DMS114 treated with DMSO at 0.1 percent for 48 hours (cell line): ENCODE measurements at regions not wholly inside any gene's neighbourhood (a gene's known extent, or its start where the extent isn't known, plus 50 kb on each side); places are given as distances from the start of the nearest gene placed in this dataset.
A peak's percentile ranks its signal among the peaks of the same experiment; 100 is the strongest.

Source experiments
- DNase-seq: peaks from one replicate; lab custom pipeline; 2025; ENCODE audit not compliant: unreplicated experiment; lab: John Stamatoyannopoulos, UW

DNA sequence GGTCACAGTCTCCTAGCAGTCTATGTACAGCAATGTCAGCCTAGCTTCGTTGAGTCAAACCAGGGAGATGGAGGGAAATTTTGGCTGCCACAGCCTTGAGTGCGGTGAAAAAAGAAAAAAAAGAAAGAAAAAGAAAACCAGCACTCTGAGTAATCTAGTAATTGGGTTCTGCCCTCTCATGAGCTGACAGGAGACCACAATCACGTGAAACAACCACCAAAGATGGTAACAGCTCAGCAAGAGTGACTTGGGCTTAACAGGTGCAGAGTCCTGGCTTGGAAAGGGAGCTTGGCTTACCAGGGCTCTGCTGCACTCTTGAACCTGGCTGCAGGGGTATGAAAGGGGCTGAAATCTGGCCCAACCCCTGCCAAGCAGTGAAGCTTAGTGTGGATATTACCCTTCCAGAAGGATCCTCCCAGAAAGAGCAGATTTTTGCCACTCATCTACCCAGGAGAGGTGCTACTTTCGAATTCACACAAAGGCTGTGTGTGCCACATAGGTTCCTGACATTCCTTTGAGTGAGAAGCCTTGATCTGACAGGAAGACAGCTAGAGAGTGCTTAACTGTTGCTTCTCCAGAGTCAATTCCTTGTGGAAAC is 350.3 kb downstream of the PTTG2 start:
- no peak for DNase-seq

DNA sequence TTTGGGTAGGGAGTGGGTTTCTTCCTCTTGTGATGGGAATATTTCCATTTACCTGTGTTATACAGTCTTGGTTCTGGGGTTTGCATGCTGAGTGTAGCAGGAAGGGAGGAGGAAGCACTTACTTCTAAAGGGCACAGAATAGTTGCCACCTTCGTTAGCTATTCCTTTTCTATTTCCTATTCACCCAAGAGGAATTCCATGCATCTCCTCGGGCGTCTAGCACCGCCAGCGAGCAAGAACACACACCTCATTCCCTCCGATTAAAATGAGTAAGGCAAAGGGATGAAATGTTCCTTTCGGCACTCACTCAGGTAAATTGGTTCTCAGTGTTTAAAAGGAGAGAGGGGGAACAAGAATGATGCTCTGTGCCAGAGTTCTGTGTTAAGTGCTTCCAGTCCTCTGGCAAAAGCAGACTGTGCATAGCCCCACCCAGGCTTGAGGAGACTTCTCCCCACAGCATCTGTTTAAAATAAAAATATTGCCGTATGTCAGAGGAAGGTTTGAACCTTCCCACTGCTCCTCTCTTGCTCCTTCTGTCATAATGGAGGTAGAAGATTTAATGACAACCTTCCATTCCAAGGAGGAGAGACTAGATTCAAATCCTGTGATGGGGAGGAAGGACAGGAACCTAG is 351.4 kb downstream of the PTTG2 start:
- no peak for DNase-seq

DNA sequence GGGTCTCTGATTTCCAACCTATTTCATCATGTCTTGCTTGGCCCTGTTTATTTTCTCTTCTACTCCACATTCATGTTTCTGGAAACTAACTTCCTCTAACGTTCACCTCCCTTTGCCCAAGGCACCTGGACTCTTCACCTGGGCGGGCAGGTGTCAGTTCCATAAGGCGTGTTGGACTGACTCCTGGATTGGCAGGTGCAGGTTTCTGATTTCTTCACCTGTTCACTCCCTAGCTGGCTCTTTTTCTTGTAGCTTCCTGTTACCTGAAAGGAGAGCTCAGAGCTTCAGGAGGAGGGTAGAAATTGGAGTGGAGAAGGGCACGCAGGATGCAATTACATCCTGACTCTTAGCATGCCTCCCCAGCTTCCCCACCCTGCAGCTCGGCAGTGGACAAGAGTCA is 350.8 kb upstream of the KLF3 start:
- no peak for DNase-seq

DNA sequence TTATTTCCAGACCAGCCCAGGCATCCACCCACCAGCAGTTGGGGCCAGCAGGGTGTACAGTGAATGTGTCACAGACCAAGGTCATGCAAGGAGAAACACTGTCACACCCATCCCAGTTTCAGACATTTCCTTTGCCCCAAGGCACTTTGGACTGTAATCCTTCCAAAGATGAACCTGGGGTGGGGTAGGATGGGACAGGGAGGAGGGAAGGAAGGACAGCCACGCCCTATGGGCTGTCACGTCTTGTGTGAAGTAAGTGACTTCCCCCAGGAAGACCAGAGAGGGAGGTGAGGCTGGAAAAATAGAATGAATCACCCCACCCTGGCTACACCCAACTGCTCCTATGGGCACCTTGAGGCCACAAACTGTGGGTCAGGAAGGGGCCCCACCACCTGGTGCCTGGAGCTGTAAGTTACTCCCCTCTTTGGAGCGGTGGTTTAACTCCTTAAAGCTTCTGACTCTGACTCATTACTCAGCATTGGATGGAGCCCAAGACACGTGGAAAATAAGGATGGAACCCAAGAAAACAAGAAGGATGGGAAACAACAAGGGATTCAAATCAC is 349.9 kb upstream of the KLF3 start:
- DNase-seq, result no peak

DNA sequence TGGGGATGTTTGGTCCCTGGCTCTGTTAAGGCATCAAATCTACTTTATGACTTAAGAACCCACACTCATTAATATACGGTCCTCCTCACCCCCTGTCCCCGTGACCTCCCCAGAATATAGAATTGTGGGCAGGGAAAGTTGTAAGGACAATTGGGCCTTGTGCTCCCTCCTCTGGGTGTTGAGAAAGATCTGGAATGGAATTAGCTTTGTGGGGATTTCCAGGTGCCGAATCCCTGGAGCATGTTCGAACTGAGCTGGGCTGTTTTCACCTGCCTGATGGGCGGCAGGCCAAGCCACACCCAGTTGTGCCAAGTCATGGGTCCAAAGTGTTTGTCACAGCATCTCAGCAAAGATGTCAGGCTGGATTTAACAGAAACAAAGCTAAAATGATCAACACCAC is 349.3 kb upstream of the KLF3 start:
- no peak for DNase-seq

DNA sequence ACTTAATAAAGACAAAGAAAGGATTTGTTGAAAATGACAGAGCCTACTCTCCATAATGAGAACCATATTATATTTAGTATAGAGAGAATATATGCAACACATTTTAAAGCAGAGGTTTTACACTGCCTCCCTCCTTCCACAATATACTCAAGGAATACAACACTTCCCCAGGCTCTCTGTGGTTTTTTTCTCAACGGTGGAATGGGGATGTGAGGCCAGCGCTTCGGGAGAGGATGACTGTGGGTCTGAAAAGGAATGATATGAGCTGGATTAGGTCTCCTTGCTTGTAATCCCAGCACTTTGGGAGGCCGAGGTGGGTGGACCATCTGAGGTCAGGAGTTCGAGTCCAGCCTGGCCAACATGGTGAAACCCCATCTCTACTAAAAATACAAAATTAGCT is 348.7 kb upstream of the KLF3 start:
- no peak for DNase-seq

DNA sequence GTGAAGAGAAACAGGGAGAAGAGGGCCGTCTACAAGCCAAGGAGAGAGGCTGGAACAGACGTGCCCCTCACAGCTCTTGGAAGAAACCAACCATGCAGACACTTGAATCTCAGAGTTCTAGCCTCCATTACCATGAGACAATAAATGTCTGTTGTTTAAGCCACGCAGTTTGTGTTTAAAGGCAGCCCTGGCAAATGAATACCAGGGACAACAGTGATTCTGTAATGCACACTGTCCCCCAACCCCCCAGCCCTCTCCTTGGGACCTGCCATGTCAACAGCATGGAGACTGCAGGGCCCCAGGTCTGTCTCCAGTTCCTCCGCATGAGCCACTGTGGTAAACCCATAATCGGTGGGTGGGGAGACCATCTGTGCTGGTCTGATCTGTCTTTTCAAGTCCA is 348.0 kb upstream of the KLF3 start:
- DNase-seq, result no peak

DNA sequence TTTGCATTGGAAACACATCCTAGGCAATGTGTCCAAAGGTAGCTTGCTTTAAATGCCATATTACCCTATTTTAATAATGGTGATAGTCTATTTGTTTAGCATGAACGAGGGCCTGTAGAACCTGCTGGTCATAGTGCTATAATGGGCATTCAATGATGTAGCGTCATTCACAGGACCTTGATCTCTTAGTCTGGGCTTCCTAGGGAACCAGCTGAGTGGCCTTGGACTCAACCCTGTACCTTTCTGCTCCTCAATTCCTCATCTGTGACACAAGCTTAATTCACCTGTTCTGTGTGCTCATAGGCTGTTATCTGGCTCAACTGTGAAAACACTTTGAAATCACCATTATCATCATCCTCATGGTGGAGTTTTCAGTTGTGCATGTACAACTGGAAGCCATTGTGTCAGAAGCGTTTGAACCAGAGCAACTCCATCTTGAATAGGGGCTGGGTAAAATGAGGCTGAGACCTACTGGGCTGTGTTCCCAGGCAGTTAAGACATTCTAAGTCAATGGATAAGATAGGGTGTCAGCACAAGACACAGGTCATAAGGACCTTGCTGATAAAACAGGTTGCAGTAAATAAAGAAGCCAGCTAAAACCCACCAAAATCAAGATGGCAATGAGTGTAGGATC is 346.8 kb upstream of the KLF3 start:
- DNase-seq, result no peak

DNA sequence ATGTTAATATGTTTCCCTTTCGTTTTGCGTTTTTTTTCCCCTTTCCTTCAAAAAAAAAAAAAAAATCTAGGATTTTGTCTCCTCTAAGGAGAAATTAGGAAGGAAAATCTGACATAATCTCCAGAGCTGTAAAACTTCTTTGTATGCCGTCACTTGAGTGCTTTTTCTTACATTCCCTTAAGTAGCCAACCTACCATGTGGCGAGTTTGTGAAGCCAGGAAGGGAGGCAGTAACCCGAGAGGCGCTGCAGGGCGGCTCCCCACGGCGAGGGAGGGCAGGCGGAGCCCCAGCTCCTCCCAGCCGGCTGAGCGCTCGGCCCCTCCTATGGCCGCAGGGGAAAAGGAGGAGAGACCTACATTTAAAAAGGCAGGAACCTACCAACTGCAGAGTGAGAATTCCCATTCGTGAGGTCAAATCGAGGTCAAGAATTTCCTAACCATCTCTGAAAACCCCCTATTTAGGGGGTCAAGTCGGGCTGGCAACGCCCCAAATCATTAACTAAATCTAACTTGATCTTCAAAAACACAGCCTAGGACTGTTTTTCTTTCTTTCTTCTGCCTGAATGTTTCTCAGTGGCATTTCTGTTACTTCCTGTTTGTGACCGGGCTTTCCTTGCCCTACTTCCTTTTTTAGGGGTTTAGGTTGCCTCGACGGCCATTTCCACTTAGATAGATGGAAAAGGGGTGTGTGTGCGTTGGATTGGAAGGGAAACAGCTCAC is 345.1 kb upstream of the KLF3 start:
- DNase-seq, result peak; percentile 55

DNA sequence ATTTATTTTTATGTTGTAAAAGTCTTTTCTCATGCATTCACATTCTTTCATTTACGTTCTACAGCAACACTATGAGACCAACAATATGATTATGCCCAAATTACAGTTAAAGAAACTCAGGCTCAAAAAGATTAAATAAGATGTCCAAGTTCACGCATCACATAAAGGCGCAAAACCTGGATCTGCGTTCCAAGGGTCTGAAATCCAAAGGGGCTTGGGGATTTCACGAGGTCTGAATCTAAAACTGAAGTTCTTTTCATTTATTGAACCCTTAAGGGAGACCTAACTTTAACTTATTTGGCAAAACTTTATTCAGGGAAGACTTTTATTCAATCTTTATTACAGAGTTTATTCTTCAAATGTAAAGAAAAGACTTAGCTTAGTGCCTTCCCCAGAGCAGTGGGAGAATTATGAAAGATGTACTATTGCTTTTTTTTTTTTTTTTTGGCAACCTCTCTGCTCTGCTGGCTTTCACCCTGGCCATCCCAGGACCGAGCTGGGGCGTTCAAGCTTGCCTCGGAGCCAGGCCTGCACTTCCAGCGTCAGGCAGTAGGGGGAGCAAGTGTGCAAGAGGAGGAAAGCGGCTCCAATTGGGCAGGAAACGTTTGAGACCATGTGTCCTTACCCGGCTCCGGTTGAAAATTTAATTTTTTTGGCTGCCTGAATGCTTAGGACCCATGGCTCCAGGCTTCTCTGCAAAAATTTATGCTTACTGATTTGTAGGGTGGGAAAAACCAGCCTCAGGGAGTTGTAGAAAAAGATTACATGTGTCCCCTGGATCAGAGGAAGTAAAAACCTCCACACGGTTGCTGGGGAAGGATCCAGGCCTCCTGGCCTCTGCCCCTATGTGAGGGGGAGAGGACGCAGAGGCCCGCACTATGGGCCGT is 344.3 kb upstream of the KLF3 start:
- DNase-seq, result peak; percentile 39

DNA sequence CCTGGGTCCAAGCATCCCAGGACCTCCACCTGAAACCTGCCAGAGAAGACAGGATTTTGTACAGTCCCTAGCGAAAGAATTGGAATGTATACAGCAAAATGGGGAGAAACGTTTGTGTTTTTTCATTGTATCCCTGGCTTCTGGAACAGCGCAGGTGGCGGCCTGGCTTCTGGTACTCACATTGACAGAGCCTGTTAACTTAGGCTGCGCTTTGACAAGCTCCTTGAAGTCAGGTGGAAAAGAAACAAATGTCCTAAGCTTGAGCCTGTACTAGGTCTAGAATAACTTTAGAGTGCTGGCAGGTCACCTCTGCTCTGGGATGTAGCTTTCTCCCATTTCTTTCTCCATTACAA is 343.7 kb upstream of the KLF3 start:
- no peak for DNase-seq

DNA sequence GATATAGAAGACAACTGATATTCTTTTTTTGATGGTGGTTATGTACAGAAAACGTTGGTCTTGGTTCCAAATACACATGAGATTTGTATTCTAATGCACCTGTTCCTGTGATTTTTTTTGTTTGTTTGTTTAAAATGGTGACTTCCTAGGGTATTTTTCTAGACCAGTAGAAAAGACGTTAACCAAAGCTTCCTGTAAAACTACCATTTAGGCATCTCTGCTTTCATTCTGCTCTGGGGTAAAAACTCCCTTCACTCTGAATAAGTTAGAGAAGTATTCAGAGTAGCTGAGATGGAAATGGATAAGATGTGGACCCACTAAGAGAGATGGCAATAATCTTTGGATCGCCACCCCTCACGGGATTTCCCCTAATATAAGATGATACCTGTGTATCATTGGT is 343.2 kb upstream of the KLF3 start:
- DNase-seq, result no peak

DNA sequence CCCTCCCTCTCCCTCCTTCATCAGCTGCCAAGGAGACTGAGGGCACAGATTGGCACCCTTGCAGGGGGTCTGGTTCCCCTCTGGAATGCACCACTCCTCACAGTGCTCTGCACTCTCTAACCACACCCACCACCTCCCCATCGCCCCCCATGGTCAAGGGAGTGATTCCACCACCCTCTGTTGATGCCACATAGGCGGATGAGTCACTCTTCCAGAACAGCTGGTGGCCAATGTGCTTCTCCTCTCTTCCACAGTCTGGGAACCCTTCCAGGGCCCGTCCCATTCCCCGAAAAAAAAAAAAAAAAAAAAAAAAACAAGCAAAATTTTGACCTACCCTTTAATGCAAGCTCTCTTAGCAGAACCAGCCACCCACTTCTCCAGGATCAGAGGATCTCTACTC is 341.3 kb upstream of the KLF3 start:
- DNase-seq, result no peak

DNA sequence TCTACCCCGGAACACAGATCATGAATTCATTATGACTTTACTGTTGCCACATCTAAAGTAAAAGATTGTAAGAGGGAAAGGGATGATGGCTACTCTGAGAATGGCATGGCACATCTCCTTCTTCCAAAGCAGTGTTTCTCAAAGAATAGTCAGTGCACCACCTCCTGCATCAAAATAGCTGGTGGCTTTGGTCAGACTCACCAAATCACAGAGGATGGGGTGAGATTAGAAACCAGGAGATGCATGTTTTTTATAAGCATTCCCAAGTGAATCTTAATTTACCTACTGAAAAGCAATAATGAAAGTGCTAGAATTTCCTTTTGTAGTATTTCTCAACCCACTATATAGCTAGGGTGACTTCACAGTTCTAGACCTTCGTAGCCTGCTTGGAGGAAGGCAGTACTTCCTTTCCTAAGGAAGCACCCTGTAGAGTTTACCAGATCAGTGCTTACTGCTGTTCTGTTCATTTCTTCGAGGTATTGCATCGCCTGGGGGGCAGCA is 340.8 kb upstream of the KLF3 start:
- DNase-seq, result no peak

DNA sequence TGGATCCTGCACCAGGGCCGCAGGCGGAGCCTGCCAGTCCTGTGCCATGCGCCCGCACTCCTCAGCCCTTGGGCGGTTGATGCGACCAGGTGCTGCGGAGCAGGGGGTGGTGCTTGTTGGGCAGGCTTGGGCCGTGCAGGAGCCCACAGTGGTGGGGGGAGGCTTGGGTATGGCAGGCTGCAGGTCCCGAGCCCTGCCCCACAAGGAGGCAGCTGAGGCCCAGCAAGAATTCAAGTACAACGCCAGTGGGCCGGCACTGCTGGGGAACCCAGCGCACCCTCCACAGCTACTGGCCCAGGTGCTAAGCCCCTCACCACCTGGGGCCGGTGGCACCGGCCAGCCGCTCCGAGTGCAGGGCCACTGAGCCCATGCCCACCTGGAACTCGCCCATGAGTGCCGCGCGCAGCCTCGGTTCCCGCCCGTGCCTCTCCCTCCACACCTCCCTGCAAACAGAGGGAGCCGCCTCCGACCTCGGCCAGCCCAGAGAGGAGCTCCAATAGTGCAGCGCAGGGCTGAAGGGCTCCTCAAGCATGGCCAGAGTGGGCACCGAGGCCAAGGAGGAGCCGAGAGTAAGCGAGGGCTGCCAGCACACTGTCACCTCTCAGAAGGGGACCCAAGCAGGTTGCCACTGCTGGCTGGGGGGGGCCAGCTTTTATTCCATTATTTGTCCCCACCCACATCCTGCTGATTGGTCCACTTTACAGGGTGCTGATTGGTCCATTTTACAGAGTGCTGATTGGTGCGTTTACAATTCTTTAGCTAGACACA is 339.0 kb upstream of the KLF3 start:
- DNase-seq, result no peak

DNA sequence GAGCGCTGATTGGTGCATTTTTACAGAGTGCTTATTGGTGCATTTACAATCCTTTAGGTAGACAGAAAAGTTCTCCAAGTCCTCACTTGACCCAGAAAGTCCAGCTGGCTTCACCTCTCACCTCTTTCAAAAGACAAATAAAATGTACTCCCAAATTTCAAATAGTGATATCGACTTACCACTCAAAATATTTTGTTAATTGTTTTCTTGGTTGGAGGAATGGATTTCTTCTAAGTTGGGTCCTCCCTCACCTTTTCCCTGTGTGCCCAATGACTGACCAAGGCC is 338.4 kb upstream of the KLF3 start:
- no peak for DNase-seq

DNA sequence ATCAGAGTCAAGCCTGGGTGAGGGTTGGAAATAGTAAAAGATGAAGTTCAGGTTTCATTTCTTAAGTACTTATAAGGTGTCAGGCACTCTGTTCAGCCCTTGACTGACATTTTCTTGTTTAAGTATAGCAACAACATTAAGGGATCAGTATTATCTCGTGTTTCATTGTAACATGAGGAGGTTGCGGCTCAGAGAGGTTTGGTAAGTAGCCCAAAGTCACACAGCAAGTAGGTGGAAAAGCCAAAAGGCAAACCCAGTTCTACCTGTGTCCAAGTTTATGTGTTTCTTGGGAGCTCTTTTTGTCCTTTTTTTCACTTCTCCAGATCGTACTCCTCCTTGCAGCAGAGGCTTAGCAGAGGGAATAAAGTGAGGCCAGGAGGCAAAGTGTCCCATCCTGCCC is 337.5 kb upstream of the KLF3 start:
- DNase-seq, result no peak

DNA sequence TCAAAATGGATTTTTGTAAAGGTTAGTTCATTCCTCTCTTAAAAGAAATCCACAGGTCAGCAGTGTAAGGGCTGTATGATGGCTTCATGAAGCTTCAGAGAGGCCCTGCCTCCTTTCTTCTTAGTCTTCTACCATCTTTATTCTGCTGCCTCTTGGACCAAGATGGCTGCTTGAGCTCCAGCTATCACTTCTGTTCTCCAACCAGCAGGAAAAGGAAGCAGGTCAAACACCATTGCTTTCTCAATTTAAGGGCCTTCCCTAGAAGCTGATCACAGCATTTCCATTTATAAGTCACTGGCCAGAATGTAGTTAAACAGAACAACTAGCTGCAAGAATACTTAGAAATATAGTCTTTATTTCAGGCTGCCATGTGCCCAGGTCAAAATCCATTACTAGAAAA is 336.8 kb upstream of the KLF3 start:
- no peak for DNase-seq

DNA sequence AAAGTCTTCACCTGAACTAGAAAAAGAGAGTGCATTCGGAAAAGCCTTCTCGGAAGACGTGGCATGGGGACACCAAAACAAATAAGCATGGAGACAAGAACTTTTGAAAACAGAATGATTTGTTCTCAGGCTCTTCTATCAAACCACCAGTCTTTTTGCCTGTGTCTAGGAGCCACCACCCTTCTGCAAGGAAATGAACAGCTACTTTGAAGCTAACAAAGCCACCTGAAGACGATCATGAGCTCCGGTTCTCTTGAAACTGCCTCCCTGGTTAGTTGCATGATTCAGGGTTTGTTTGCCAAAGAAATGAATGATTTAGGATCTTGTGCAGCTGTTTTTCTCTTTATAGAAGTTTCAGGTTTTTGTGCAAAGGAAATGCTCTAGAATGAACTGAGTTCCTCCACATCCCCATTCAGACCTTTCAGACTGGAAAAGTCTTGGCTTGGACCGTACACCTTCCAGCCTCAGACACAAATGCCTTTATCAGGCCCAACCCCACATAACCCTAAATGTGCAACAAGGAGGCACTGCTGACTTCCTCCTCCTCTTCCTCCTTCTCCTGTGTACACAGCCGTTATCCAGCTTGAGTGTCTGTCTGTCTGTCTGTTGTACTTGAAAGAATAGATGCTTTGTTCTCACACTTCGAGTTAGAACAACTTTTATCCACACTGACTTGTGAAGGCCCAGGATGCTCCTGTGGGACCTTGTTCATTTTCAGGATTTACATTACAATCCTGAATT is 334.8 kb upstream of the KLF3 start:
- no peak for DNase-seq

DNA sequence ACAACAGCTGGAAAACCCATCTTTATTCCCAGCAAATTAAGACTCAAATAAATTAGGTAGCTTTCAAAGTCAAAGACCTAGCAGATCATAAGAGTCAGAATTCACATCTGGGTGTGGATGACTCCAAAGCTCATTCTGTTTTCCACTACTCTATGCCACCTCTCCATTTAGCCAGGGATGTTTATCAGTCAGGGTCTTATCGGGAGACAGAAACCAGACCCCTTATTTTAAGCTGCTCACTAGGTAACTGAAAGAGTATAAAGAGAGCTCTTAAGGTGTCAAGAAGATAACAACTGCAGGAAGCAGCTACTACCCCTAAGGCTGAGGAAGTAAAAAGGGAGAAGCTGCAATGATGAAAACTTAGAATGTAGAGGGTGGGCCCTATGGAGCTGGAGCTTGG is 333.7 kb upstream of the KLF3 start:
- no peak for DNase-seq
